Spleen (tissue), 7 donors: ENCODE measurements at regions not wholly inside any gene's neighbourhood (a gene's known extent, or its start where the extent isn't known, plus 50 kb on each side); places are given as distances from the start of the nearest gene placed in this dataset.

Source experiments
- POLR2A ChIP-seq, 3 donors: fragments of 450-650 bp; IDR thresholded peaks; one replicate each; pipeline ENCODE4 v1.5.1; 2017; ENCODE audit warnings: antibody characterized with exemption in 3 of 3, mild to moderate bottlenecking in 1 of 3
- TF ChIP-seq, protein P1 (sequence below), 11 experiments: fragments of 200-600 bp in 7 of 11; fragments of 450-650 bp in 4 of 11; sonication (generic) in 4 of 11; IDR thresholded peaks in 8 of 11; conservative IDR thresholded peaks in 3 of 11; 1 replicate in 7 of 11; 2 replicates in 4 of 11; pipeline versions ENCODE4 v1.4.0 to v1.8.0; 2016 to 2021; ENCODE audit warnings: antibody characterized with exemption in 11 of 11, inconsistent platforms in 4 of 11, mild to moderate bottlenecking in 1 of 11
- donor health status: DM: no; HTN: no; CAD: no; lungs with moderate emphysema.
- donor health status: DM: no; HTN: no; CAD: no.
- donor health status: DM: no; HTN: no; CAD: no.

DNA sequence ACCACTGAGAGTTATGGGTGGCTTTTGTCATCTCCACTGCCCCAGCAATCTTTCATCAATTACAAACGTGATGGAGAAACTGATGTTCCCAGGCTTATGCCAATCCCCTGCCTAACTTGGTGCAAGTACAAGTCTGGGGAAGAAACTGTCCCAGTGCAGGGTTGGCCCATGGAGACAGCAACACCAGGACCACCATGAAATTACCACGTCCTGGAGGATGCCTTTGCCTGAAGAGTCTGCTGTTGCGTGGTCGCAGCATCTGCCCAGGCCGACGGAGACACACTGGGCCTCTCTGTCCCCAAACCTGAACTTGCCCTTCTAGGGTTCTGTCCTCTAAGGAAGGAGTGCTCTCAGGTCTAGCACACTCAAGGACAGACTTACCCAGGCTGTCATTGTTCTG is 496.8 kb upstream of the RAB6C start:
- TF ChIP-seq, protein P1, sequence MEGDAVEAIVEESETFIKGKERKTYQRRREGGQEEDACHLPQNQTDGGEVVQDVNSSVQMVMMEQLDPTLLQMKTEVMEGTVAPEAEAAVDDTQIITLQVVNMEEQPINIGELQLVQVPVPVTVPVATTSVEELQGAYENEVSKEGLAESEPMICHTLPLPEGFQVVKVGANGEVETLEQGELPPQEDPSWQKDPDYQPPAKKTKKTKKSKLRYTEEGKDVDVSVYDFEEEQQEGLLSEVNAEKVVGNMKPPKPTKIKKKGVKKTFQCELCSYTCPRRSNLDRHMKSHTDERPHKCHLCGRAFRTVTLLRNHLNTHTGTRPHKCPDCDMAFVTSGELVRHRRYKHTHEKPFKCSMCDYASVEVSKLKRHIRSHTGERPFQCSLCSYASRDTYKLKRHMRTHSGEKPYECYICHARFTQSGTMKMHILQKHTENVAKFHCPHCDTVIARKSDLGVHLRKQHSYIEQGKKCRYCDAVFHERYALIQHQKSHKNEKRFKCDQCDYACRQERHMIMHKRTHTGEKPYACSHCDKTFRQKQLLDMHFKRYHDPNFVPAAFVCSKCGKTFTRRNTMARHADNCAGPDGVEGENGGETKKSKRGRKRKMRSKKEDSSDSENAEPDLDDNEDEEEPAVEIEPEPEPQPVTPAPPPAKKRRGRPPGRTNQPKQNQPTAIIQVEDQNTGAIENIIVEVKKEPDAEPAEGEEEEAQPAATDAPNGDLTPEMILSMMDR (IDR thresholded peaks at IDR 0.05 in 8 of 11, conservative IDR thresholded peaks at IDR 0.05 in 3 of 11): no peak
- no peak for TF ChIP-seq POLR2A (IDR thresholded peaks at IDR 0.05)
